ENCODE measurements at regions not wholly inside any gene's neighbourhood (a gene's known extent, or its start where the extent isn't known, plus 50 kb on each side); places are given as distances from the start of the nearest gene placed in this dataset.

GRCh38 chr20:23193801-23194384 lies 107.8 kb upstream of the CD93 start:
- 77 to 88% methylated on average over 5 of the region's 5 CpGs for WGBS, 2 donors

GRCh38 chr20:23192469-23192868 lies 106.3 kb upstream of the CD93 start:
- no peaks in the 10 kb centered on the region for H3K4me1 ChIP-seq
- H3K36me3 ChIP-seq (ENCODE audit: low read depth, missing control alignments), result no peaks in the 10 kb centered on the region
- no peak overlapping the region for H3K4me3 ChIP-seq
- intact Hi-C loops (cut with DNase I; ENCODE audit: low total_unique reads), result no loop called here
- TF ChIP-seq CTCF (IDR thresholded peaks at IDR 0.05), result no peak
- no peak for TF ChIP-seq POLR2A (IDR thresholded peaks at IDR 0.05)
- WGBS, 2 donors, result 70 to 86% methylated on average over 3 of the region's 3 CpGs
- no peak overlapping the region for H3K27ac ChIP-seq
- H3K9me3 ChIP-seq, result no peaks in the 10 kb centered on the region
- no peak for DNase-seq
- H3K27me3 ChIP-seq, result no peaks in the 10 kb centered on the region

More at GRCh38 chr20:23193801-23194384, 107.8 kb upstream of the CD93 start:
- no peaks in the 10 kb centered on the region for H3K9me3 ChIP-seq
- H3K27me3 ChIP-seq, result no peaks in the 10 kb centered on the region
- H3K36me3 ChIP-seq (ENCODE audit: low read depth, missing control alignments), result no peaks in the 10 kb centered on the region
- H3K4me3 ChIP-seq, result no peak overlapping the region
- intact Hi-C loops (cut with DNase I; ENCODE audit: low total_unique reads), result no loop called here
- no peak for TF ChIP-seq POLR2A (IDR thresholded peaks at IDR 0.05)
- TF ChIP-seq CTCF (IDR thresholded peaks at IDR 0.05), result no peak
- H3K27ac ChIP-seq, result no peak overlapping the region
- no peak for DNase-seq
- H3K4me1 ChIP-seq, result no peaks in the 10 kb centered on the region

- 85 to 87% methylated on average over 3 of the region's 3 CpGs for WGBS, 2 donors
- Histone ChIP-seq H3K4me3 (no peak overlapping the region), H3K4me1 (no peaks in the 10 kb centered on the region), H3K27me3 (no peaks in the 10 kb centered on the region), H3K9me3 (no peaks in the 10 kb centered on the region), H3K27ac (no peak overlapping the region), H3K36me3 (ENCODE audit: low read depth, missing control alignments) (no peaks in the 10 kb centered on the region)
- DNase-seq, result no peak
- intact Hi-C loops (cut with DNase I; ENCODE audit: low total_unique reads), result no loop called here
- TF ChIP-seq CTCF (IDR thresholded peaks at IDR 0.05), result no peak
- TF ChIP-seq POLR2A (IDR thresholded peaks at IDR 0.05), result no peak
Measured at GRCh38 chr20:23190557-23190956, 104.4 kb upstream of the CD93 start.

GRCh38 chr20:23189854-23190253 lies 103.7 kb upstream of the CD93 start:
- intact Hi-C loops (cut with DNase I; ENCODE audit: low total_unique reads), result no loop called here
- Histone ChIP-seq H3K36me3 (ENCODE audit: low read depth, missing control alignments) (no peaks in the 10 kb centered on the region), H3K27me3 (no peaks in the 10 kb centered on the region), H3K9me3 (no peaks in the 10 kb centered on the region), H3K27ac (no peak overlapping the region), H3K4me3 (no peak overlapping the region), H3K4me1 (no peaks in the 10 kb centered on the region)
- no peak for DNase-seq
- WGBS, 2 donors, result 77 to 79% methylated on average over 9 of the region's 9 CpGs
- TF ChIP-seq CTCF (IDR thresholded peaks at IDR 0.05) (no peak), POLR2A (IDR thresholded peaks at IDR 0.05) (no peak)

GRCh38 chr20:23189341-23189740 lies 103.2 kb upstream of the CD93 start:
- TF ChIP-seq CTCF (IDR thresholded peaks at IDR 0.05) (no peak), POLR2A (IDR thresholded peaks at IDR 0.05) (no peak)
- no peak for DNase-seq
- WGBS, 2 donors, result 91 to 94% methylated on average over 7 to 11 of the region's 11 CpGs

More at GRCh38 chr20:23189341-23189740, 103.2 kb upstream of the CD93 start:
- Histone ChIP-seq H3K4me3 (no peak overlapping the region), H3K27ac (no peak overlapping the region), H3K9me3 (no peaks in the 10 kb centered on the region), H3K36me3 (ENCODE audit: low read depth, missing control alignments) (no peaks in the 10 kb centered on the region), H3K4me1 (no peaks in the 10 kb centered on the region), H3K27me3 (no peaks in the 10 kb centered on the region)
- intact Hi-C loops (cut with DNase I; ENCODE audit: low total_unique reads), result no loop called here

Measured in testis (tissue), 2 donors.